ENCODE measurements at regions not wholly inside any gene's neighbourhood (a gene's known extent, or its start where the extent isn't known, plus 50 kb on each side); places are given as distances from the start of the nearest gene placed in this dataset.

DNA sequence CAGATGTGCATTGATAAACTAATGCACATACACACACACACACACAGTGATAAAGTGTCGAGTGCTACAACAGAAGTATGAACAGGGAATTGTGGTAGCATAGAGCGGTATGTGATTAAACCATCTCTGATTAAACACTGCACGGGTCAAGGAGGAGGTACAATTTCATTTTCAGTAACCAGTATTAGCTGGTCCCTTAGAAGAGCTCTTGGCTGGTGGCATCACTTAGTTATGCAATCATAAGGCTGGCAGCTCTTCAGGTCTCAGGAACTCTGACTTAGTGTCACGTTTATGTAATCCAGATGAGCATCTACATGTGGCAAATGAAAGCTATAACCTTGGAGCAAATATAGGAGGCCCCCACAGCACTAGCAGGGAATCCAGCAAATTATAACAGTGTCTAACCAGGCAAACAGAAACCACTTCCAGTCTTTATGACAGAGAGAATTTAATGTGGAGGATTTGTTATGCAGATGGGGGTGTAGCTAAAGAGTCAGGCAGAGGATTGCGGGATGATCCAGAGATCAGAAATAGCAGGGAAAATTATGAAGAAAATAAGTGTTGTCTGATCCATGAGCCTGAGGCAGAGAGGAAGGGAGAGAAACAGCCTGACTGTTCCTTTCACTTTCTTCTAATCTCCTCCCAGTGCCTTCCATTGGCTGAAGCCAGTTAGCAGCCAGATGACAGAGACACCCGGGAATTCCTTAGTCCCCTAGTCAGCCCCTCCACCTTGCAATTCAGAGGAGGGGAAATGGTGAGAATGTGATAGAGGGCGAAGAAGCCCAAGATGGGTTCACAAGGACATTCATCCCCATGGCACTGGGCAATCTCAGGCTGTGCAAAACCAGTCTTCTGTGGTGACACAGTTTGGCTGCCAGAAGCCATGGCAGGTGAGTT, 533.1 kb upstream of the TENM4 start:
- H3K4me3 ChIP-seq (ENCODE audit: low read length), result no peak overlapping the region
- peak; percentile 74 for DNase-seq

DNA sequence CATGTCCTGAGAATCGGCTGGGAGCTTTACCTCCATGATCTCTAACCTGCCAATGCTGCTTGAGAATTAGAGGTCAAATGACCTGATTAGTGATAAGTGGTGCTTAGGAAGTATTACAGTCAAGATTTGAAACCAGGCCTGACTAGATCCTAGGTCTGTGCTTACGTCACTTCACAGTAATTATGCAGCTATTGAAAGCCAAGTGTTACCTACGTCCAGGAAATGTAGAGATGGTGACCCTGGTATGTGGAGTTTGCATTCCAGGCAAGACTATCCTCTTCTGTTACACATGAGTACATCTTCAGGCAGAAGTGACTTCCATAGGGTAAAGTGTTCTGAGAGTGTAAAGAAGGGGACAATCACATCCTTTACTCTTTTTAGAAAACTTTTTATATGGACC, 530.4 kb upstream of the TENM4 start:
- peaks cover 7% of the 10 kb centered on the region for H3K4me1 Mint-ChIP-seq
- WGBS, 2 experiments (ENCODE audit: insufficient coverage in 1 of 2, insufficient read length in 1 of 2), result 89 to 100% methylated on average over 1 to 3 of the region's 3 CpGs

More for the DNA sequence above, 533.1 kb upstream of the TENM4 start:
- H3K9me3 ChIP-seq (ENCODE audit: control insufficient read depth, low read length), result no peaks in the 10 kb centered on the region
- H3K36me3 ChIP-seq (ENCODE audit: control insufficient read depth, insufficient read depth, low read length), result no peaks in the 10 kb centered on the region
- H3K27ac ChIP-seq (ENCODE audit: low read depth, low read length), result no peak overlapping the region
- H3K9me3 Mint-ChIP-seq, result no peaks in the 10 kb centered on the region
- H3K4me1 ChIP-seq (ENCODE audit: control insufficient read depth, insufficient read depth, low read length), result no peaks in the 10 kb centered on the region
- TF ChIP-seq, protein P1, sequence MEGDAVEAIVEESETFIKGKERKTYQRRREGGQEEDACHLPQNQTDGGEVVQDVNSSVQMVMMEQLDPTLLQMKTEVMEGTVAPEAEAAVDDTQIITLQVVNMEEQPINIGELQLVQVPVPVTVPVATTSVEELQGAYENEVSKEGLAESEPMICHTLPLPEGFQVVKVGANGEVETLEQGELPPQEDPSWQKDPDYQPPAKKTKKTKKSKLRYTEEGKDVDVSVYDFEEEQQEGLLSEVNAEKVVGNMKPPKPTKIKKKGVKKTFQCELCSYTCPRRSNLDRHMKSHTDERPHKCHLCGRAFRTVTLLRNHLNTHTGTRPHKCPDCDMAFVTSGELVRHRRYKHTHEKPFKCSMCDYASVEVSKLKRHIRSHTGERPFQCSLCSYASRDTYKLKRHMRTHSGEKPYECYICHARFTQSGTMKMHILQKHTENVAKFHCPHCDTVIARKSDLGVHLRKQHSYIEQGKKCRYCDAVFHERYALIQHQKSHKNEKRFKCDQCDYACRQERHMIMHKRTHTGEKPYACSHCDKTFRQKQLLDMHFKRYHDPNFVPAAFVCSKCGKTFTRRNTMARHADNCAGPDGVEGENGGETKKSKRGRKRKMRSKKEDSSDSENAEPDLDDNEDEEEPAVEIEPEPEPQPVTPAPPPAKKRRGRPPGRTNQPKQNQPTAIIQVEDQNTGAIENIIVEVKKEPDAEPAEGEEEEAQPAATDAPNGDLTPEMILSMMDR (conservative IDR thresholded peaks at IDR 0.05), result no peak
- H3K9ac ChIP-seq (ENCODE audit: extremely low read depth, low read length, poor library complexity, severe bottlenecking), result no peak overlapping the region
- peaks cover 18% of the 10 kb centered on the region for H3K27me3 Mint-ChIP-seq (ENCODE audit: insufficient read depth)
- H3K36me3 Mint-ChIP-seq (ENCODE audit: low read depth), result no peaks in the 10 kb centered on the region
- peaks cover 7% of the 10 kb centered on the region for H3K4me1 Mint-ChIP-seq
- H3K27me3 ChIP-seq (ENCODE audit: control insufficient read depth, insufficient read depth, low read length, poor library complexity, severe bottlenecking), result peaks cover 20% of the 10 kb centered on the region
- H3K4me3 Mint-ChIP-seq, result no peak overlapping the region
- WGBS, 2 experiments (ENCODE audit: insufficient coverage in 1 of 2, insufficient read length in 1 of 2), result 78 to 83% methylated on average over 4 to 7 of the region's 7 CpGs
- peak overlapping the region; percentile 52 for H3K27ac Mint-ChIP-seq

DNA sequence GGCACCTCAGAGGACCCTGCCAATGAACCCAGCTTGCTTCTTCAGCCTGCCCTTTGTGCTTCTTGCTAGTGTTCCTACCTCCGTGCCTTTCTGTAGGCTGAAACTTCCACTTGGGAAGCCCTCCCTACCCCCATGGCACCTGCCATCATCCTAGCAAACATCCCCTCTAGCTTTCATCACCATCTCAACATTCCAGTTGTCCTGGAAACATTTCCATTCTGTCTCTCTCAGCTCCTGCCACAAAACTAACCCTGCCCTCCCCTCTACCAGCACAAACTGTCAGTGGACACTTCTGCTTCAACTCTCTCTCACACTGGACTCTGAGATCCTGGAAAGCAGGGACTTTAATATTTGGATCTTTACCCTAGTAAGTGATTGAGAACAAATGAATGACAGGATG, 525.8 kb upstream of the TENM4 start:
- no peaks in the 10 kb centered on the region for H3K4me1 Mint-ChIP-seq
- H3K36me3 Mint-ChIP-seq (ENCODE audit: low read depth), result no peaks in the 10 kb centered on the region
- no peak overlapping the region for H3K27ac Mint-ChIP-seq
- H3K4me3 Mint-ChIP-seq, result no peak overlapping the region
- Histone ChIP-seq H3K27me3 (ENCODE audit: control insufficient read depth, insufficient read depth, low read length, poor library complexity, severe bottlenecking) (peaks cover 12% of the 10 kb centered on the region), H3K4me1 (ENCODE audit: control insufficient read depth, insufficient read depth, low read length) (no peaks in the 10 kb centered on the region), H3K9me3 (ENCODE audit: control insufficient read depth, low read length) (no peaks in the 10 kb centered on the region), H3K4me3 (ENCODE audit: low read length) (no peak overlapping the region), H3K36me3 (ENCODE audit: control insufficient read depth, insufficient read depth, low read length) (no peaks in the 10 kb centered on the region), H3K27ac (ENCODE audit: low read depth, low read length) (no peak overlapping the region), H3K9ac (ENCODE audit: extremely low read depth, low read length, poor library complexity, severe bottlenecking) (no peak overlapping the region)
- DNase-seq, result no peak
- 50 to 84% methylated on average over 1 of the region's 1 CpG for whole genome bisulfite sequencing, 2 experiments (ENCODE audit: insufficient coverage in 1 of 2, insufficient read length in 1 of 2)
- H3K27me3 Mint-ChIP-seq (ENCODE audit: insufficient read depth), result peaks cover 24% of the 10 kb centered on the region
- TF ChIP-seq, protein P1 (conservative IDR thresholded peaks at IDR 0.05), result no peak
- no peaks in the 10 kb centered on the region for H3K9me3 Mint-ChIP-seq

More for the DNA sequence above, 530.4 kb upstream of the TENM4 start:
- peaks cover 33% of the 10 kb centered on the region for H3K27me3 Mint-ChIP-seq (ENCODE audit: insufficient read depth)
- TF ChIP-seq, protein P1 (conservative IDR thresholded peaks at IDR 0.05), result no peak
- Histone ChIP-seq H3K27ac (ENCODE audit: low read depth, low read length) (no peak overlapping the region), H3K4me1 (ENCODE audit: control insufficient read depth, insufficient read depth, low read length) (no peaks in the 10 kb centered on the region), H3K4me3 (ENCODE audit: low read length) (no peak overlapping the region), H3K9ac (ENCODE audit: extremely low read depth, low read length, poor library complexity, severe bottlenecking) (no peak overlapping the region), H3K27me3 (ENCODE audit: control insufficient read depth, insufficient read depth, low read length, poor library complexity, severe bottlenecking) (peaks cover 31% of the 10 kb centered on the region), H3K9me3 (ENCODE audit: control insufficient read depth, low read length) (no peaks in the 10 kb centered on the region), H3K36me3 (ENCODE audit: control insufficient read depth, insufficient read depth, low read length) (no peaks in the 10 kb centered on the region)
- DNase-seq, result no peak
- H3K4me3 Mint-ChIP-seq, result no peak overlapping the region
- H3K9me3 Mint-ChIP-seq, result no peaks in the 10 kb centered on the region
- no peak overlapping the region for H3K27ac Mint-ChIP-seq
- H3K36me3 Mint-ChIP-seq (ENCODE audit: low read depth), result no peaks in the 10 kb centered on the region

Measured in endodermal cell (in vitro differentiated cells).